Prostate gland (tissue), 2 donors: ENCODE measurements at regions not wholly inside any gene's neighbourhood (a gene's known extent, or its start where the extent isn't known, plus 50 kb on each side); places are given as distances from the start of the nearest gene placed in this dataset.

Experiments used
- CTCF ChIP-seq, 4 experiments: fragments of 200-600 bp in 2 of 4; fragments of 450-650 bp in 2 of 4; sonication (generic) in 2 of 4; IDR thresholded peaks; 1 replicate in 3 of 4; 2 replicates in 1 of 4; pipeline ENCODE4 v1.5.1; 2016 to 2019; ENCODE audit warnings: antibody characterized with exemption in 4 of 4, mild to moderate bottlenecking in 2 of 4, moderate library complexity in 2 of 4
- POLR2AphosphoS5 ChIP-seq: sonication (generic); formaldehyde crosslinking; IDR thresholded peaks from one replicate; pipeline ENCODE4 v1.6.1; 2017; ENCODE audit warnings: antibody characterized with exemption

- TF ChIP-seq CTCF (IDR thresholded peaks at IDR 0.05): no peak
- TF ChIP-seq POLR2AphosphoS5: no peak
Measured at GRCh38 chr12:30399859-30400258, 295.8 kb downstream of the IPO8 start.
